GM19239 (cell line): ENCODE measurements at regions not wholly inside any gene's neighbourhood (a gene's known extent, or its start where the extent isn't known, plus 50 kb on each side); places are given as distances from the start of the nearest gene placed in this dataset.

ENCODE experiments used
- DNase-seq: peaks from one replicate; pipeline ENCODE4 v3.0.0; 2011; ENCODE audit warnings: low spot score; ENCODE audit not compliant: insufficient read length
- FAIRE-seq: peaks from 2 replicates; lab custom pipeline; 2011; peaks lifted over from hg19 to GRCh38; lab: Jason Lieb, UNC

DNA sequence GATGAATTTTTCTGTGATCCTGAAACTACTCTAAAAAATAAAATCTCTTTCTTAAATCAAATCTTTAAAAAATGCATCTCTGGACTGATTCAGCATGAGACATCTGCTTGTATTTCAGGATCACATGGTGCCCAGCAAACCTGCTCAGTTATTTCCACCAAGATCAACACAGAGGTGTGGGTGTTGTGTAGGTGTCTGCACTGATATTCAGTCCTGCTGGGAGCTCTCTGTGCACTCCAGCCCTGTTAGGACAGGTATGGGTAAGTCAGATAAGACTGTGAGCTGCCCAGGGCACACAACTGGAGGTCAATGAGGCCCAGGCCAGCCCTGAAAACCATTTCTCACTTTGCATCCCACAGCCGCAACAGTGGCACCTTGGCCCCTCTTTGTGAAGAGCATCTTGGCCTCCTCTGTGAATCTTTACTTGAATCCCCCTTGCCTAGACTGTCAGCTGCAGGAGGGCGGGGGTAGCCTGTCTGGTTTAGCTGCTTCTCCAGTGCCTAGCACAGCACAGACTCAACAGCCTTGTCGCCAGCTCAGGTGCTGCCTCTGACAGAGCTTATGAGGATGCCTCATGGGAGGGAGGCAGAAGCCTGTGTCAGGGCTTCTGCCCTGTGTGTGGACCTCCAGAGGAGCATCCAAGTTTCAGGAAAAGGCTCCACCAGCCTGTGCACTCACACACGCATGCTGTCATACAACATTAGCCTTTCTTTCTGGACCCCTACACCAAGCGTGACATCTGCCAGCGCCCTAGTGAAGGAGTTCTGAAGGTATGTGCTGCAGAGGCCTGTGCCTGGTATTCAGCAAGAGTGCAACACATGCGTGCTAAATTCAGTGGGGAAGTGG, 187.6 kb upstream of the CST7 start:
- FAIRE-seq (no peak), DNase-seq (no peak)

GRCh38 chr20:24762371-24762770, 186.7 kb upstream of the CST7 start:
- no peak for DNase-seq
- FAIRE-seq = no peak

- FAIRE-seq (no peak), DNase-seq (no peak)
These were observed 186.2 kb upstream of the CST7 start for GRCh38 chr20:24762791-24763350.

- DNase-seq (no peak), FAIRE-seq (no peak)
These were observed 185.6 kb upstream of the CST7 start for GRCh38 chr20:24763386-24764026.

DNA sequence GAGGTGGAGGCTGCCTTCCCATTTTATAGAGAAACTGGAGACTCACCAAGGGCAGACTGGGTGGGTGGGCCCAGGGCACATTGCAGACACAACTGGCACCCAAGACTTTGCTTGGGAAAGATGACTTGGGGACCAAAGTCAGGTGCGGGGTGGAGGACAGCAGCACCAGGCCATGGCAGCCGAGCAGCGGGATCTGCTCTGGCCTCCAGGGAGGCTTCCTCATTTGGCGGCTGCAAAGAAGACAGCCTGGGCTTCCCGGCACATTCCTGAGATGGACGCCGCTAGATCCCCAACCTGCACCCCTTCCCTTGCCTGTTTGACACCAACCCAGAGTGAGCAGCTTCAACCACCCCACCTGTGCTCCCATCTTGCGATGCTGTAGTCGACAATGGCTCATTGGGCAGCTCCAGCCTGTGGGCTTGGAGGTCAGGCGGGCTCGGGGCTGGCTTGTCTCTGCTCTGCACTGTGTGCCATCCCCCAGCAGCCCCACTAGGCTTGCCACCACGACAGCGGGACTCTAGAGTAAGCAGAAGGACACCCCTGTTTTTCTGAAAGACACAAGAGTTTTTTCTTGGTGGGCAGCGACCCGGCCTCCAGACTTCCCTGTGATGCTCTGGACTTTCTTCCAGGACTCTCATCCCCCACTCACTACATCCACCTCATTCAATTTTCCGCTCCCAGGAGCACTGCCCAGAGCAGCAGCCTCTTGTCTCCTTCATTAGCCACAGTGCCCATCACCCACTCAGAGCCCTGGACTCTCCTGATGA, 184.9 kb upstream of the CST7 start:
- DNase-seq = no peak
- no peak for FAIRE-seq

DNA sequence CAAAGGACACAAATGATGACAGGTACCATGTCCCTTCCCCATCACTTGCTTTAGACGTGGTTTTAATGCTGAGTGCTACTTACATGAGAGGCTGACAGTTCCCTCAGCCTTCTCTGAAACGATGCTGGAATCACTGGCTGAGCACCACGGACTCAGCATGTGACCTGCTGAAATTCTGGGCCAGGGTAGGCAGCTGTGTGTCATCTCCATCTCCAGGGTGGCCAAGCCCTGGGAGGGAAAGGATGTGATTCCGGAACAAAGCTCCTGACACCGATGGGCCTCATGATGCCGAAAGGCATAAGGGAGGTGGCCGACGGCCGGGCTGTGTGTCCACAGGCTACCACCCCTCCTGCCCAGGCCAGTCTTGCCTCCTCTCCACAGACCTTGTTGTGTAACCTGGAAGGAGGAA, 184.3 kb upstream of the CST7 start:
- DNase-seq = no peak
- no peak for FAIRE-seq

GRCh38 chr20:24765316-24766142, 183.5 kb upstream of the CST7 start:
- DNase-seq (no peak), FAIRE-seq (no peak)

- DNase-seq = no peak
- FAIRE-seq = no peak
These were observed 182.9 kb upstream of the CST7 start for GRCh38 chr20:24766143-24766527.

- no peak for DNase-seq
- no peak for FAIRE-seq
These were observed 182.0 kb upstream of the CST7 start for GRCh38 chr20:24766826-24767622.

DNA sequence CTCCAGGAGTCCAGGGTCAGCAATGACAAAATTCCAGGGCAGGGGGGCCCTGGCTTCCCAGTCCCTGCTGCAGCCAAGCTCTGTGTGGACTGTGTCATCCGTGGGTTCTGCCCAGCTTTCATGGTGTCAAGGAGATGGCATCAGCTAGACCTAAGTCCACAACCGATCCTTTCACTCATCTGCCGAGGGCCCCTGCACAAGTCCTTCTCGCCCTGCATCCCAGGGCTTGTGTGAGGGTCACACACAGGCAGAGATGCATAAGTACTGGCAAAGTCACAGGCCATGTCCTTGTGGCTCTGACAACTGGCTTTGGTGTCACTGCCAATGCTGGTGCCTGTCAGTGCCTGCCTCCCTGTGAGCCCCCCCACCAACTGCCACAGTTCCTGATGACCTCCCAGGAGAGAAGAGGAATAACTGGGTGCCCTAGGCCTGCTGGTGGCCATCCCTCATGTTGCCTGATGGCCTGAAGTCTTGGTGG, 181.4 kb upstream of the CST7 start:
- DNase-seq (no peak), FAIRE-seq (no peak)

DNA sequence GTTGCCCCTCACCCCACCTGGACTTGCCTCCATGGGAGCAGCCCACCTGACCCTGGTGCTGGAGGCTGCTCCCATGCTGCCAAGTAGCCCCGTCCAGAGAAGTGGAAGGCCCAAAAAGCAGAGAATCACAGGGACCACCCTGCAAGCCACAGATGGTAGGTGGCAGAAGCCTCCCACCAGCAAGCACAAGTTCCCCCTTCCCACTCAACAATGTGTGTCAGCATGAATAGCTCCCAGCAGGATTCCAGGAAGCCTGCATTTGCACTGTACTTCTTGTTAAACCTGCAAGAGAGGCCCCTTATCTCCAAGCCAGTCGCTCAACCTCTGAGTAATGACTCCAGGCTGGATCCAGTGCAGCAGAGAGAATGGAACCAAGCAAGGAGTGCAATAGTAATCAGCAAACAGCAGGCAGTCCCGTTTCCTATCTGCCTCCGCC, 180.8 kb upstream of the CST7 start:
- FAIRE-seq (no peak), DNase-seq (no peak)

GRCh38 chr20:24768713-24769601, 180.1 kb upstream of the CST7 start:
- DNase-seq = no peak
- FAIRE-seq = no peak

DNA sequence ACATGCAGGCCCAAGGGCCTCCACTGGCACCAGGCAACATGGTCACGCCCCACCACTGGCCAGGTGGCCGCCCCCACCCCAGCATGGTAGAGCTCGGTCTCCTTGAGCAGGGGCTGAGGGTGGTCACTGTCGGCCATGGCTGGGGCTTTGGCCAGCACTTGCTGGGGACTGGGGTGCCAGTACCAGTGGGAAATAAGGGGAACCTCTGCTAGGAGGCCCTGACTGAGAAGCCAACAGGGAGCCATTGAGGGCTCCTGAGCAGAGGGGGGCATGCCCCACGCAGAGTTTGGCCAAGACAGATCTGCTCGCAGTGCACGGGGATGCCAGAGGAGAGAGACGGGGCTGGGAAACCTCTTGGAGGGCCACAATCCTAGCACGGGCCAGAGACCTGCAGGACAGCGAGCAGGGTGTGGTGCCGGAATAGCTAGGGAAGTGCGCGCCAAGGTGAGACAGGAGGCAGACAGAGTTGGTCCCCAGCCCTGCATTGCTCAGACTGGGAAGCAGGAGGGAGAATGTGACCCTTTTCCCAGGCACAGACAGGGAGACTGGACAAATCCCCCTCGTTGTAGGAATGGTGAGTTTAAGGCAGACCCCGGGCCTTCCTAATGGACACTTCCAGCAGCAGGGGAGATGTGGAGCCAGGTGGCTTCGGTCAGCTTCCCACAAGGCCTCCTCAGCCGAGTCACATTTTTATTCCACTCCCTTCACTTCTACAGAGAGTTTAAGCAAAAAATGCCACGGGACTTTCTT, 179.0 kb upstream of the CST7 start:
- FAIRE-seq (no peak), DNase-seq (no peak)

DNA sequence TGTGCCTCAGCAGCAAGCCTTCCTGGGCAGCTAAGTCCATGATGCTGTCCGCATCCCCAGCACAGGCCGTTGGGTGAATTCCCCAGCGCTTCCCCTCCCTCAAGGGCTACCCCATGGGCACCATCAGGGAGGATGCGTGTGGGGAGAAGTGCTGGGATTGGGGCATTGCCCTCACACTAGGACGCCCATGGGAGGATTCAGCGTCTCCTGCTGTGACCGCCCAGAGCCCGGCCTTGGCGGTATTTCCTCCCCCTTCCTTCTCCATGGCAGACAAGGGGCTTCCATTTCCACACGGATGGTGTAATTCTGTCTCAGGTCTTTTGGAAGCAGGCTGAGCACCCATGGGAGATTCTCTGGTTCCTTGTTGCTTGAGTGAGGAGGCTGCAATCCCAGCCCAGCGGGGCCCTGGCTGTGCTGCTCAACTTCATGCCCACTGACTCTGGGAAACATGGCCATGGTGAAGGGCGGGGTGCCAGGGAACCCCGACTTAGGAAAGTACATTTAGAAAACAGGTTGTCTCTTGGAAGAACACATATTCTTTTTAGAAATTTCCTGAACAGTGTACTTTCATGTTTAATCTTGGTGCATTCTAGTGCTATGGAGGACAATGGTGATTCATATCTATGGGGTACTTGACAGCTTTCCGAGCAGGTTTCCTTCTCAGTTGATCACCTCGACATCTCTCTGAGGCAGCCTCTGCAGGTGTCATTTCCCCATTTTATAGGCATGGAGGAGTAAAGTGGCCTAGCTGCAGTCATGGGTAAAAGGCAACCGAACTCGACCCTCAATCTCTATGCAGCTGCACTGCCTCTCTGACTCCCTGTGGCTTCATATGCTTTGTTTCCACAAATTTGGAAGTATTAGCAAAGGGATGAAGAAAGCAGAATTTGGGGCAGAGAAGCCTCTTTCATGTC, 178.2 kb upstream of the CST7 start:
- FAIRE-seq = no peak

DNA sequence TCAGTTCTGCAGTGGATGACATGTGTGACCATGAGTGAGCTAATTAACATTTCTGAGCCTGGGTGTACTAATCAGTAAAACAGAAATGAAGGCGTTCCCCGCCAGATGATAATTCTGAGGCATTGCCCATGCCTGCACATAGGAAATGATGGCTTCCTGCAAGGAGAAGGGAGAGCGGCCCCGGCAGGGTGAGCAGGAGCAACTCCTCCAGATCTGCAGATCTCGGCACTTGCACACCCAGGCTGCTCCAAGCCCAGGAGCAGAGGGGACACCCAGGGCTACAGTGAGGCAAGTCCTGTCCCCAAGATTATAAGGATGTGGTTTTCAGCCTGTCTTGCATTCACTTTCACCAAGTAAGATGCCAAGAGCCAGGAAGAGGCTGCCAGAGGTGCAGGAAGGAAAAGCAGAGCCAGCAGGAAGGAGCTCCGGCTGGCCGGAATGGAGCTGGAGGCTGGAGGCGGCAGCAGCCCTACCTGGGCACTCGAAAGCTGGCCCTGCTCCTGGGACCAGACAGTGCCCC, 177.5 kb upstream of the CST7 start:
- DNase-seq (no peak), FAIRE-seq (no peak)

More for the DNA sequence above, 178.2 kb upstream of the CST7 start:
- no peak for DNase-seq

DNA sequence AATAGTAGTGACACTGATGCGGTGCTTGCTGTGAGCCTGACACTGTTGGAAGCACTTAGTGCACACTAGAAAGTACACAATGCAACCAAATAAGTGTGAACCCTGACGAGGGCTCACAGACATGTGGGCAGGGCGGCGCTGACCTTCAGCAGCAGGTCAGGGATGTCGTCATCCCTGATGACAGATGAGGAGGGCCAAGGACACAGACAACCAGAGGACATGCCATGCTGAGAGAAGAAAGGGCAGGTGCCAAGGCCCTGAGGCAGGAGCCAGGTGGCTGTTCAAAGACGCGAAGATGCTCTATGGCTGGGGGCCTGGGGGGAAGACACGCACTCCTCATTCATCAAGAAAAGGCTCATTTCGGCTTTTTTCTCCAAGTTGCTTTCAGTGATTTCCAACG, 176.4 kb upstream of the CST7 start:
- FAIRE-seq = no peak
- no peak for DNase-seq
